ENCODE measurements at regions not wholly inside any gene's neighbourhood (a gene's known extent, or its start where the extent isn't known, plus 50 kb on each side); places are given as distances from the start of the nearest gene placed in this dataset.

GRCh38 chr18:59823596-59824195, 76.1 kb upstream of the PMAIP1 start:
- ChIA-PET CTCF (interaction anchor here (0.8 to 2.5 kb wide), 9 partner anchors 8 to 575 kb away, joined by 3 to 20 read pairs (median 4); no protein-coding TSS in a partner anchor), POLR2A (no interaction called here)
- no peak overlapping the region for H3K4me3 ChIP-seq (ENCODE audit: control extremely low read depth in 1 of 5, extremely low read depth in 1 of 5, insufficient read depth in 1 of 5, low read depth in 2 of 5, low read length in 4 of 5)
- no peaks in the 10 kb centered on the region for H3K36me3 ChIP-seq (replicated peaks in 1 of 2; ENCODE audit: control extremely low read depth in 1 of 2, control insufficient read depth in 1 of 2, extremely low read depth in 1 of 2, insufficient read depth in 2 of 2, low read length in 1 of 2)
- H3K79me2 ChIP-seq (ENCODE audit: control insufficient read depth, insufficient read depth, low read length), result no peaks in the 10 kb centered on the region
- no peak overlapping the region for H3K9ac ChIP-seq (ENCODE audit: low read length)
- intact Hi-C loops (cut with micrococcal nuclease), result no loop called here
- DNase-seq (peak; percentile 19), ATAC-seq (ENCODE audit: low read depth) (no peak)
- Mint-ChIP-seq H3K27me3 (peaks cover 20% of the 10 kb centered on the region), H3K4me3 (no peak overlapping the region), H3K27ac (no peak overlapping the region), H3K4me1 (no peaks in the 10 kb centered on the region), H3K9me3 (ENCODE audit: insufficient read depth) (peaks cover 3% of the 10 kb centered on the region)
- WGBS (ENCODE audit: insufficient coverage), result 65% methylated on average over 10 of the region's 12 CpGs
- no peak overlapping the region for H2AFZ ChIP-seq (ENCODE audit: insufficient read depth, low read depth, low read length, poor library complexity, severe bottlenecking)
- no peak for TF ChIP-seq EZH2 (IDR thresholded peaks at IDR 0.05; ENCODE audit: borderline replicate concordance, insufficient read depth, low read depth, low read length, poor library complexity, severe bottlenecking)
- TF ChIP-seq CTCF (IDR thresholded peaks at IDR 0.05), result peak; percentile 53
- H3K4me1 ChIP-seq (ENCODE audit: control insufficient read depth in 2 of 2, insufficient read depth in 2 of 2, low read length in 2 of 2), result no peaks in the 10 kb centered on the region
- H3K27me3 ChIP-seq (replicated peaks in 1 of 4; ENCODE audit: control extremely low read depth in 1 of 4, control insufficient read depth in 3 of 4, insufficient read depth in 4 of 4, low read length in 3 of 4), result peaks cover 0 to 2% (median 1%) of the 10 kb centered on the region in 4 experiments
- H4K20me1 ChIP-seq (ENCODE audit: control insufficient read depth, insufficient read depth, low read length, poor library complexity, severe bottlenecking), result no peaks in the 10 kb centered on the region
- H3K27ac ChIP-seq (ENCODE audit: low read length in 2 of 2), result no peak overlapping the region
- H3K4me2 ChIP-seq (replicated peaks; ENCODE audit: low read depth, low read length, poor library complexity, severe bottlenecking), result no peak overlapping the region
- no peaks in the 10 kb centered on the region for H3K9me3 ChIP-seq (ENCODE audit: control extremely low read depth in 1 of 3, control insufficient read depth in 2 of 3, insufficient read depth in 1 of 3, low read length in 2 of 3)

GRCh38 chr18:59822612-59823550, 76.9 kb upstream of the PMAIP1 start:
- Histone ChIP-seq H3K79me2 (ENCODE audit: control insufficient read depth, insufficient read depth, low read length) (no peaks in the 10 kb centered on the region), H3K4me1 (ENCODE audit: control insufficient read depth in 2 of 2, insufficient read depth in 2 of 2, low read length in 2 of 2) (no peaks in the 10 kb centered on the region), H4K20me1 (ENCODE audit: control insufficient read depth, insufficient read depth, low read length, poor library complexity, severe bottlenecking) (no peaks in the 10 kb centered on the region), H3K9me3 (ENCODE audit: control extremely low read depth in 1 of 3, control insufficient read depth in 2 of 3, insufficient read depth in 1 of 3, low read length in 2 of 3) (no peaks in the 10 kb centered on the region), H2AFZ (ENCODE audit: insufficient read depth, low read depth, low read length, poor library complexity, severe bottlenecking) (no peak overlapping the region), H3K4me2 (replicated peaks; ENCODE audit: low read depth, low read length, poor library complexity, severe bottlenecking) (no peak overlapping the region), H3K27me3 (replicated peaks in 1 of 4; ENCODE audit: control extremely low read depth in 1 of 4, control insufficient read depth in 3 of 4, insufficient read depth in 4 of 4, low read length in 3 of 4) (peaks cover 0 to 2% (median 1%) of the 10 kb centered on the region in 4 experiments), H3K9ac (ENCODE audit: low read length) (no peak overlapping the region), H3K36me3 (replicated peaks in 1 of 2; ENCODE audit: control extremely low read depth in 1 of 2, control insufficient read depth in 1 of 2, extremely low read depth in 1 of 2, insufficient read depth in 2 of 2, low read length in 1 of 2) (no peaks in the 10 kb centered on the region), H3K27ac (ENCODE audit: low read length in 2 of 2) (no peak overlapping the region), H3K4me3 (ENCODE audit: control extremely low read depth in 1 of 5, extremely low read depth in 1 of 5, insufficient read depth in 1 of 5, low read depth in 2 of 5, low read length in 4 of 5) (no peak overlapping the region)
- Mint-ChIP-seq H3K27me3 (peaks cover 25% of the 10 kb centered on the region), H3K27ac (no peak overlapping the region), H3K4me3 (no peak overlapping the region), H3K9me3 (ENCODE audit: insufficient read depth) (peaks cover 3% of the 10 kb centered on the region), H3K4me1 (peaks cover 2% of the 10 kb centered on the region)
- ATAC-seq (ENCODE audit: low read depth) (no peak), DNase-seq (no peak)
- ChIA-PET POLR2A (no interaction called here), CTCF (interaction anchor here (0.8 to 2.5 kb wide), 8 partner anchors 9 to 574 kb away, joined by 3 to 20 read pairs (median 4); no protein-coding TSS in a partner anchor)
- 63% methylated on average over 1 of the region's 7 CpGs for WGBS (ENCODE audit: insufficient coverage)
- no peak for TF ChIP-seq CTCF (IDR thresholded peaks at IDR 0.05)
- no peak for TF ChIP-seq EZH2 (IDR thresholded peaks at IDR 0.05; ENCODE audit: borderline replicate concordance, insufficient read depth, low read depth, low read length, poor library complexity, severe bottlenecking)
- intact Hi-C loops (cut with micrococcal nuclease), result no loop called here
